GM12892 (cell line): ENCODE measurements at regions not wholly inside any gene's neighbourhood (a gene's known extent, or its start where the extent isn't known, plus 50 kb on each side); places are given as distances from the start of the nearest gene placed in this dataset.
"Not testable (repeated sequence)": the region's sequence is repeated elsewhere in the genome, so short reads cannot be mapped to it uniquely, and the experiment has no call there.

ENCODE experiments used
- DNase-seq: peaks from one replicate; pipeline ENCODE4 v3.0.0; 2011; ENCODE audit not compliant: insufficient read length
- FAIRE-seq: peaks from 2 replicates; lab custom pipeline; 2011; peaks lifted over from hg19 to GRCh38; lab: Jason Lieb, UNC
- POLR2A ChIP-seq: IDR thresholded peaks from 2 replicates; pipeline ENCODE4 v1.6.1; 2011; ENCODE audit warnings: low read depth, low read length, control low read depth
- POLR2AphosphoS5 ChIP-seq: IDR thresholded peaks from 2 replicates; pipeline ENCODE4 v1.6.1; 2011; ENCODE audit warnings: low read depth, low read length, control low read depth
- TAF1 ChIP-seq: IDR thresholded peaks from 2 replicates; pipeline ENCODE4 v1.6.1; 2011; ENCODE audit warnings: low read depth, mild to moderate bottlenecking, control low read depth, low read length, borderline replicate concordance

- TF ChIP-seq POLR2A: no peak
- no peak for TF ChIP-seq POLR2AphosphoS5
- TF ChIP-seq TAF1: no peak
- FAIRE-seq (no peak), DNase-seq (no peak)
Observed at GRCh38 chr15:91385311-91385710, 285.3 kb downstream of the SV2B start.

DNA sequence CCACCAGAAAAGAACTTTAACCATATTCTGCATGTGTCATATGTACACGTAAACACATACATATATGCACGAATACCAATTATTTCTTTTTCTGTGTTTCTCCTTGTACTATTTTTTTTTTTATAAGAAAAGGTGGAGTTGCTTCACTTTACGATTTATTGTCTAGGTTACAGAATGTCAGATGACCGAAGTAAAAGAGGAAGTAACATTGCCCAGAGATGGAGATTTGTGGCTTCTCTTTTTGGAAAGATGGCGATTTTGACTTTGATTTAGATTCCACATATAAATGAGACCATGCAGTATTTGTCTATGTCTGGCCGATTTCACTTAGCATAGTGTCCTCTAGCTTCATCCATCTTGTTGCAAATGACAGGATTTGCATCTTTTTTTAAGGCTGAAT is 293.1 kb downstream of the SV2B start:
- FAIRE-seq (no peak), DNase-seq (no peak)
- TF ChIP-seq POLR2AphosphoS5 (no peak), POLR2A (no peak), TAF1 (no peak)

DNA sequence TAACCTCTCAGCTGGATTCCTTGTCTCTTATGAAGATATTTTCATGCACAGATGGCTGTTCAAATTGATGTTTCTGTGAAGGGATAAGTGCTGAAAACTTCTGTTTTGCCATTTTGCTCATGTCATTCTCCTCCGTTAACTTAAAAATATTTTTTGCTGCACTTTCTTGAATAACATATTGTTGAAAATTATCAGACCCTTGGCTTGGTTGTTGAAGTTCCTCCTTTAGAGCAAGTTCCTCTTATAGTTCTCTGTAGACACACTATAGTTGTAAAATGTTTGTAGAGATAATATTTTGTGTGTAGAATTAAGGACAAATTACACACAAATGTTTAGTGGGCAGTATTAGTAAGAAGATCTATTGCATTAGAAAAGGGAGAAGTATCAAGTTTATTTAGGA is 300.4 kb downstream of the SV2B start:
- FAIRE-seq (no peak), DNase-seq (no peak)
- TF ChIP-seq POLR2AphosphoS5: no peak
- TF ChIP-seq TAF1: no peak
- TF ChIP-seq POLR2A: no peak

GRCh38 chr15:91407269-91407889 is 307.3 kb downstream of the SV2B start:
- no peak for DNase-seq
- FAIRE-seq: no peak
- TF ChIP-seq TAF1 (no peak), POLR2A (no peak), POLR2AphosphoS5 (no peak)

- TF ChIP-seq POLR2AphosphoS5 (no peak), POLR2A (no peak), TAF1 (no peak)
- FAIRE-seq (no peak), DNase-seq (no peak)
Observed at GRCh38 chr15:91408476-91409076, 308.5 kb downstream of the SV2B start.

GRCh38 chr15:91409387-91409786 is 309.3 kb downstream of the SV2B start:
- FAIRE-seq: no peak
- TF ChIP-seq POLR2A (no peak), POLR2AphosphoS5 (no peak), TAF1 (no peak)
- no peak for DNase-seq

DNA sequence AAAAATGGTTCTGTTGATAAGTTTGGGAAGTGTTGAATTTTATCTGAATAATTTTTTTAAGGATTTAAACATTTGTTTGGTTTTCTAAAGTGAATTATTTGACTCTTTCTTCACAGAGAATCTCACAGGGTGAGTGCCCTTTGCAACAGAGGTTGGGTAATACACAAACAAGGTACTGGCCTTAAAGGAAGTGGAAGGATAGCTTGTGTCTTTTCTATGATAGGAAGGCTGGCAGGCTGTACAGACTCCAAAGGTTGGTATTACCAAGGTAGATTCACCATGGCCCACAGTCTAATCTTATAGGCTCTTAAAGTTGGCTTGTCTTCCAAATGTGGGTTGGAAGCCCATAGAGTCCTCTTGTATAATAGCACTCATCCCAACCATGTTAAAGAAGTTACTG is 311.5 kb downstream of the SV2B start:
- DNase-seq (no peak), FAIRE-seq (no peak)
- TF ChIP-seq POLR2AphosphoS5 (no peak), TAF1 (no peak), POLR2A (no peak)

DNA sequence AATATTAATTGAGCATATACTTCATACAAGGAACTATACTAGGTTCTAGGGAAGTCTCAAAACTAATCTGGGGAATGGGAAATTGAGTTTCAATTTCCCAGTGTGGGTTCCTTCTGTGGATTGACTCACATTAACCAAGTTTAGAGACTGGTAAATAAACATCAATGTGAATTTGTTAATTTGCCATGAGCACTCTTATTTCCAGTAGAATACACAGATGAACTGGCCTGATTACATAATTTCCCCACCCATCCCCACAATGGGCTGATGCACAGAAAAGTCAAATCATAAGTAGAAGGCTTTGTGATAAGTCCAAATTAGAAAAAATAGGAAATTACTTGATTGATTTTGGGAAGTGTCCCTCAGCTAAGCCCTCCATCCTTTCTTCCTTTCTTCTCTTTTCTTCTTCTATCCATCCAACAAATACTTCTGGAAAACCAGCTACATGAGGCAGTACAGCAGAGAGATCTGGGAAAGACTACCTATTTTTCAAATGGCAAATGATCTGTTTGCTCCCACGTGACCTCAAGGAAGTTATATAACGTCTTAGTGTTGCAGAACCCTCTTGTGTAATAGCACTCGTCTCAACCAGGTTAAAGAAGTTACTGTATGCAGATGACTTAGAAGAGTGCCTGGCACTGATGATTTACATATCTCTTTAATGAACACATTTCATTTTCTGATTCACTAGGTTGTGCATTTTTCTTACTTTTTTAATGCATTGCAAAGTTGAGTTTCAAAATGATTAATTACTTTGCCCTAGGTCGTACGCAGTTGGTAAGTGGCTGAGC is 312.3 kb downstream of the SV2B start:
- FAIRE-seq: no peak
- no peak for DNase-seq
- no peak for TF ChIP-seq POLR2A

- TF ChIP-seq TAF1: no peak
- no peak for TF ChIP-seq POLR2A
- TF ChIP-seq POLR2AphosphoS5: no peak
- FAIRE-seq: no peak
- no peak for DNase-seq
Observed at GRCh38 chr15:91413142-91413541, 313.1 kb downstream of the SV2B start.

GRCh38 chr15:91414124-91414523 is 314.1 kb downstream of the SV2B start:
- DNase-seq: no peak
- FAIRE-seq: no peak
- TF ChIP-seq POLR2A: no peak
- no peak for TF ChIP-seq TAF1
- no peak for TF ChIP-seq POLR2AphosphoS5

GRCh38 chr15:91415258-91415657 is 315.2 kb downstream of the SV2B start:
- FAIRE-seq, DNase-seq: not testable (repeated sequence)

- no peak for TF ChIP-seq TAF1
- TF ChIP-seq POLR2AphosphoS5: no peak
- TF ChIP-seq POLR2A: no peak
- FAIRE-seq (no peak), DNase-seq (no peak)
Observed at GRCh38 chr15:91420689-91421088, 320.6 kb downstream of the SV2B start.
